Keratinocyte (primary cell): ENCODE measurements at regions not wholly inside any gene's neighbourhood (a gene's known extent, or its start where the extent isn't known, plus 50 kb on each side); places are given as distances from the start of the nearest gene placed in this dataset.

Experiments
- DNase-seq: peaks from one replicate; pipeline ENCODE4 v3.0.0-alpha.2; 2011; ENCODE audit warnings: low read depth, missing footprints, low spot score
- FAIRE-seq: peaks from 2 replicates; lab custom pipeline; 2011; peaks lifted over from hg19 to GRCh38; lab: Jason Lieb, UNC
- H2AFZ ChIP-seq: 2 replicates; pipeline ENCODE4 v1.6.0; 2012; ENCODE audit warnings: low read length, control low read depth, inconsistent platforms; ENCODE audit not compliant: control insufficient read depth
- H3K27ac ChIP-seq: 2 replicates; pipeline ENCODE4 v1.5.1; 2011; ENCODE audit warnings: low read length; ENCODE audit not compliant: control insufficient read depth, insufficient read depth
- H3K27me3 ChIP-seq: 3 replicates; pipeline ENCODE4 v1.6.0; 2011; ENCODE audit warnings: low read length; ENCODE audit not compliant: control insufficient read depth, insufficient read depth; ENCODE audit errors: extremely low read depth
- H3K36me3 ChIP-seq, 2 experiments: 2 replicates in 1 of 2; 3 replicates in 1 of 2; pipeline ENCODE4 v1.5.1; 2011; ENCODE audit warnings: low read length in 2 of 2, mild to moderate bottlenecking in 1 of 2; ENCODE audit not compliant: control insufficient read depth in 2 of 2, insufficient read depth in 2 of 2; ENCODE audit errors: extremely low read depth in 1 of 2
- H3K4me1 ChIP-seq: 3 replicates; pipeline ENCODE4 v1.5.1; 2011; ENCODE audit warnings: low read length; ENCODE audit not compliant: control insufficient read depth, insufficient read depth; ENCODE audit errors: extremely low read depth
- H3K4me2 ChIP-seq: 3 replicates; pipeline ENCODE4 v1.6.0; 2011; ENCODE audit warnings: low read depth, low read length; ENCODE audit not compliant: control insufficient read depth, insufficient read depth; ENCODE audit errors: extremely low read depth
- H3K4me3 ChIP-seq, 3 experiments: fragments of 200-600 bp in 1 of 3; sonication (generic) in 1 of 3; 2 replicates in 2 of 3; 3 replicates in 1 of 3; pipeline ENCODE4 v1.5.1; 2011 to 2016; ENCODE audit warnings: low read length in 3 of 3, mild to moderate bottlenecking in 3 of 3, control low read depth in 2 of 3, inconsistent platforms in 1 of 3, low read depth in 1 of 3, mixed read lengths in 1 of 3, mixed run types in 1 of 3, moderate library complexity in 1 of 3; ENCODE audit not compliant: control insufficient read depth in 2 of 3, insufficient read depth in 2 of 3; ENCODE audit errors: extremely low read depth in 1 of 3
- H3K79me2 ChIP-seq: 2 replicates; pipeline ENCODE4 v1.6.0; 2012; ENCODE audit warnings: low read length; ENCODE audit not compliant: control insufficient read depth, insufficient read depth
- H3K9ac ChIP-seq: 3 replicates; pipeline ENCODE4 v1.6.0; 2011; ENCODE audit warnings: low read length; ENCODE audit not compliant: control insufficient read depth, insufficient read depth; ENCODE audit errors: extremely low read depth
- H3K9me1 ChIP-seq: 3 replicates; pipeline ENCODE4 v1.6.0; 2011; ENCODE audit warnings: low read length; ENCODE audit not compliant: control insufficient read depth, insufficient read depth; ENCODE audit errors: extremely low read depth
- H3K9me3 ChIP-seq: 2 replicates; pipeline ENCODE4 v1.5.1; 2012; ENCODE audit warnings: low read depth, low read length; ENCODE audit not compliant: control insufficient read depth
- H4K20me1 ChIP-seq: 3 replicates; pipeline ENCODE4 v1.6.0; 2011; ENCODE audit warnings: low read length; ENCODE audit not compliant: control insufficient read depth, insufficient read depth; ENCODE audit errors: extremely low read depth
- CTCF ChIP-seq, 3 experiments: IDR thresholded peaks in 1 of 3; conservative IDR thresholded peaks in 1 of 3; optimal IDR thresholded peaks in 1 of 3; 2 replicates in 2 of 3; 3 replicates in 1 of 3; pipeline versions ENCODE3 to v1.5.1; 2011; ENCODE audit warnings: low read length in 3 of 3, mild to moderate bottlenecking in 3 of 3, moderate library complexity in 2 of 3, control low read depth in 1 of 3, inconsistent platforms in 1 of 3; ENCODE audit not compliant: insufficient read depth in 2 of 3; ENCODE audit errors: extremely low read depth in 1 of 3
- EZH2 ChIP-seq: IDR thresholded peaks from one replicate; pipeline ENCODE4 v1.6.1; 2012; ENCODE audit warnings: inconsistent platforms, mild to moderate bottlenecking, low read length, moderate library complexity
- dilution Hi-C: fragments of 300-500 bp; cut with MboI; formaldehyde crosslinking; loops from one replicate; pipeline ENCODE4 v1.7.0; 2020; ENCODE audit warnings: low sequenced_read_pairs; ENCODE audit not compliant: extremely low pct_ligation_motif_present

- H3K79me2 ChIP-seq, result no peaks in the 10 kb centered on the region
- H3K4me2 ChIP-seq, result peak overlapping the region; percentile 10
- dilution Hi-C loops, result no loop called here
- FAIRE-seq (no peak), DNase-seq (no peak)
- peak overlapping the region; percentile 14 for H2AFZ ChIP-seq
- H3K9ac ChIP-seq, result no peak overlapping the region
- H3K9me1 ChIP-seq, result no peaks in the 10 kb centered on the region
- H4K20me1 ChIP-seq, result no peaks in the 10 kb centered on the region
- peak overlapping the region; percentile 19 for H3K27ac ChIP-seq
- no peaks in the 10 kb centered on the region for H3K27me3 ChIP-seq
- no peaks in the 10 kb centered on the region for H3K36me3 ChIP-seq
- no peak overlapping the region for H3K4me3 ChIP-seq
- TF ChIP-seq CTCF (optimal IDR thresholded peaks at IDR 0.05 in 1 of 3, IDR thresholded peaks at IDR 0.05 in 1 of 3, conservative IDR thresholded peaks at IDR 0.05 in 1 of 3; ENCODE audit: extremely low read depth in 1 of 3, insufficient read depth in 2 of 3, low read length in 3 of 3) (no peak), EZH2 (no peak)
- H3K4me1 ChIP-seq, result peaks cover 28% of the 10 kb centered on the region
- H3K9me3 ChIP-seq, result no peaks in the 10 kb centered on the region
These were observed 153.9 kb upstream of the TBL1XR1 start for GRCh38 chr3:177351206-177351605.

- H3K36me3 ChIP-seq, result no peaks in the 10 kb centered on the region
- dilution Hi-C loops, result no loop called here
- peaks cover 30% of the 10 kb centered on the region for H3K4me1 ChIP-seq
- no peak overlapping the region for H2AFZ ChIP-seq
- FAIRE-seq, result no peak
- H3K9me3 ChIP-seq, result no peaks in the 10 kb centered on the region
- TF ChIP-seq EZH2, result no peak
- TF ChIP-seq CTCF (optimal IDR thresholded peaks at IDR 0.05 in 1 of 3, IDR thresholded peaks at IDR 0.05 in 1 of 3, conservative IDR thresholded peaks at IDR 0.05 in 1 of 3; ENCODE audit: extremely low read depth in 1 of 3, insufficient read depth in 2 of 3, low read length in 3 of 3), result no peak
- DNase-seq, result no peak
- H3K9me1 ChIP-seq, result no peaks in the 10 kb centered on the region
- no peaks in the 10 kb centered on the region for H3K27me3 ChIP-seq
- no peaks in the 10 kb centered on the region for H4K20me1 ChIP-seq
- no peaks in the 10 kb centered on the region for H3K79me2 ChIP-seq
- no peak overlapping the region for H3K9ac ChIP-seq
- H3K4me3 ChIP-seq, result no peak overlapping the region
- H3K4me2 ChIP-seq, result no peak overlapping the region
- no peak overlapping the region for H3K27ac ChIP-seq
These were observed 154.5 kb upstream of the TBL1XR1 start for GRCh38 chr3:177351757-177352158.
